HepG2 (cell line): ENCODE measurements at regions not wholly inside any gene's neighbourhood (a gene's known extent, or its start where the extent isn't known, plus 50 kb on each side); places are given as distances from the start of the nearest gene placed in this dataset.

Experiments used
- ATAC-seq: fragments of 200-7000 bp; cut with Tn5 transposase; 3 replicates; pipeline ENCODE4 v1.9.1; 2020; ENCODE audit warnings: mild to moderate bottlenecking, moderate library complexity
- BruUV-seq: library from RNA; stranded (reverse); fragments of 400-500 nt; replicated peaks from 2 replicates; lab custom pipeline; 2021; lab: Mats Ljungman, UMichigan
- CTCF ChIA-PET: fragments of 300-600 bp; formaldehyde crosslinking; extraction: SDS; loops from one replicate; lab custom pipeline; 2021; ENCODE audit warnings: low total read pairs, inconsistent platforms, low intra/inter-chr PET ratio; lab: Yijun Ruan, JAX
- POLR2A ChIA-PET: fragments of 350-600 bp; sonication (Branson Sonifier 250); formaldehyde crosslinking; loops from one replicate; lab custom pipeline; 2020; ENCODE audit warnings: antibody characterized with exemption, inconsistent platforms; lab: Yijun Ruan, JAX
- DNase-seq: peaks from one replicate; pipeline ENCODE4 v3.0.0-alpha.2; 2015; ENCODE audit warnings: low spot score
- FAIRE-seq: peaks from 3 replicates; lab custom pipeline; 2011; peaks lifted over from hg19 to GRCh38; lab: Jason Lieb, UNC
- H2AFZ ChIP-seq: one replicate; pipeline ENCODE4 v1.6.1; 2011; ENCODE audit warnings: low read length, inconsistent platforms
- H3K27ac ChIP-seq: fragments of 300-600 bp; 3 replicates; pipeline ENCODE4 v1.8.0; 2011; ENCODE audit warnings: mixed run types, mild to moderate bottlenecking, mixed read lengths, low read length, inconsistent platforms; ENCODE audit not compliant: insufficient read depth; ENCODE audit errors: extremely low read length
- H3K27me3 ChIP-seq, 2 experiments: fragments of 200-600 bp in 1 of 2; 2 replicates in 1 of 2; 3 replicates in 1 of 2; pipeline versions ENCODE4 v1.6.0 to v1.8.0; 2011; ENCODE audit warnings: low read length in 2 of 2, mild to moderate bottlenecking in 2 of 2, moderate library complexity in 2 of 2, inconsistent platforms in 1 of 2; ENCODE audit not compliant: insufficient read depth in 2 of 2, control insufficient read depth in 1 of 2
- H3K36me3 ChIP-seq, 2 experiments: fragments of 200-600 bp in 1 of 2; replicated peaks in 1 of 2; 2 replicates in 1 of 2; 3 replicates in 1 of 2; pipeline versions ENCODE4 v1.5.1 to v1.8.0; 2011; ENCODE audit warnings: low read length in 2 of 2, inconsistent platforms in 1 of 2; ENCODE audit not compliant: insufficient read depth in 2 of 2, control insufficient read depth in 1 of 2
- H3K4me1 ChIP-seq: 2 replicates; pipeline ENCODE4 v1.5.1; 2012; ENCODE audit warnings: low read length, inconsistent platforms; ENCODE audit not compliant: insufficient read depth
- H3K4me2 ChIP-seq: 2 replicates; pipeline ENCODE4 v1.6.0; 2011; ENCODE audit warnings: low read depth, low read length, inconsistent platforms
- H3K4me3 ChIP-seq, 3 experiments: fragments of 200-600 bp in 1 of 3; sonication (generic), shearing (Covaris generic) in 1 of 3; replicated peaks in 1 of 3; 2 replicates each; pipeline ENCODE4 v1.5.1; 2011 to 2016; ENCODE audit warnings: low read length in 3 of 3, inconsistent platforms in 2 of 3, low read depth in 2 of 3, mild to moderate bottlenecking in 2 of 3, control low read depth in 1 of 3, mixed read lengths in 1 of 3; ENCODE audit not compliant: insufficient read depth in 1 of 3
- H3K79me2 ChIP-seq: one replicate; pipeline ENCODE4 v1.6.1; 2011; ENCODE audit warnings: low read length, inconsistent platforms; ENCODE audit not compliant: insufficient read depth
- H3K9ac ChIP-seq: 2 replicates; pipeline ENCODE4 v1.6.0; 2011; ENCODE audit warnings: mild to moderate bottlenecking, low read depth, low read length, inconsistent platforms; ENCODE audit not compliant: insufficient read depth
- H3K9me3 ChIP-seq: 2 replicates; pipeline ENCODE4 v1.5.1; 2012; ENCODE audit warnings: mild to moderate bottlenecking, low read length
- H4K20me1 ChIP-seq: 2 replicates; pipeline ENCODE4 v1.6.0; 2011; ENCODE audit warnings: inconsistent platforms, mild to moderate bottlenecking, low read length, moderate library complexity; ENCODE audit not compliant: insufficient read depth
- HNF4G ChIP-seq, 2 experiments: sonication (generic) in 1 of 2; formaldehyde crosslinking in 1 of 2; IDR thresholded peaks; 2 replicates each; pipeline versions ENCODE4 v1.4.0 to v1.6.1; 2011 to 2020; ENCODE audit warnings: borderline replicate concordance in 2 of 2, low read depth in 2 of 2, mild to moderate bottlenecking in 2 of 2, low read length in 1 of 2, missing genetic modification reagents in 1 of 2, moderate library complexity in 1 of 2
- KDM1A ChIP-seq: IDR thresholded peaks from 2 replicates; pipeline ENCODE4 v1.6.1; 2016; ENCODE audit warnings: missing compliant biosample characterization
- RBFOX2 ChIP-seq: fragments of 200-400 bp; formaldehyde crosslinking; IDR thresholded peaks from 2 replicates; pipeline ENCODE4 v1.6.1; 2017; ENCODE audit warnings: low read depth, mild to moderate bottlenecking, low read length
- REXO4 ChIP-seq: sonication (generic); formaldehyde crosslinking; IDR thresholded peaks from 2 replicates; pipeline ENCODE4 v1.8.0; 2022; ENCODE audit warnings: missing genetic modification reagents, mild to moderate bottlenecking, borderline replicate concordance
- SATB2 ChIP-seq: sonication (generic); formaldehyde crosslinking; IDR thresholded peaks from 2 replicates; pipeline ENCODE4 v1.5.0; 2020; ENCODE audit warnings: missing genetic modification reagents
- SKI ChIP-seq: fragments of 450-650 bp; IDR thresholded peaks from one replicate; pipeline ENCODE4 v1.6.1; 2018; ENCODE audit warnings: mild to moderate bottlenecking; ENCODE audit not compliant: partially characterized antibody
- ZFP90 ChIP-seq: sonication (generic); formaldehyde crosslinking; IDR thresholded peaks from 2 replicates; pipeline ENCODE4 v1.8.0; 2022; ENCODE audit warnings: missing genetic modification reagents, mild to moderate bottlenecking, inconsistent platforms, borderline replicate concordance
- ZNF263 ChIP-seq: sonication (generic); formaldehyde crosslinking; IDR thresholded peaks from 2 replicates; pipeline ENCODE4 v1.4.0; 2020; ENCODE audit warnings: missing genetic modification reagents
- ZNF354B ChIP-seq: sonication (generic); formaldehyde crosslinking; IDR thresholded peaks from 2 replicates; pipeline ENCODE4 v1.8.0; 2022; ENCODE audit warnings: mild to moderate bottlenecking, missing genetic modification reagents
- ZNF614 ChIP-seq: IDR thresholded peaks from 2 replicates; pipeline ENCODE4 v1.6.1; 2018; ENCODE audit warnings: missing biosample characterization, missing genetic modification reagents, inconsistent platforms, borderline replicate concordance
- ZNF703 ChIP-seq: sonication (generic); formaldehyde crosslinking; IDR thresholded peaks from 2 replicates; pipeline ENCODE4 v1.5.1; 2020; ENCODE audit warnings: missing genetic modification reagents, mild to moderate bottlenecking, moderate library complexity, borderline replicate concordance
- in situ Hi-C: cut with HindIII; loops from 2 replicates; pipeline ENCODE4 v1.10.0; 2017; ENCODE audit warnings: low pct_unique_long_range_greater_than_20kb; ENCODE audit not compliant: extremely low pct_ligation_motif_present
- intact Hi-C: fragments of 100-400 bp; cut with micrococcal nuclease; formaldehyde crosslinking; loops from one replicate; pipeline ENCODE4 v1.10.0; 2022; ENCODE audit not compliant: unreplicated experiment
- TF ChIP-seq, protein P1 (sequence below): sonication (generic); formaldehyde crosslinking; IDR thresholded peaks from 2 replicates; pipeline ENCODE4 v1.9.0; 2021; ENCODE audit warnings: missing genetic modification reagents, borderline replicate concordance
- TF ChIP-seq, protein P2 (sequence below): sonication (generic); formaldehyde crosslinking; IDR thresholded peaks from 2 replicates; pipeline ENCODE4 v1.5.0; 2020; ENCODE audit warnings: mild to moderate bottlenecking, low read depth, missing genetic modification reagents, borderline replicate concordance
- TF ChIP-seq, protein P3 (sequence below): sonication (generic); formaldehyde crosslinking; conservative IDR thresholded peaks from 2 replicates; pipeline ENCODE4 v1.4.0; 2020; ENCODE audit warnings: missing genetic modification reagents

DNA sequence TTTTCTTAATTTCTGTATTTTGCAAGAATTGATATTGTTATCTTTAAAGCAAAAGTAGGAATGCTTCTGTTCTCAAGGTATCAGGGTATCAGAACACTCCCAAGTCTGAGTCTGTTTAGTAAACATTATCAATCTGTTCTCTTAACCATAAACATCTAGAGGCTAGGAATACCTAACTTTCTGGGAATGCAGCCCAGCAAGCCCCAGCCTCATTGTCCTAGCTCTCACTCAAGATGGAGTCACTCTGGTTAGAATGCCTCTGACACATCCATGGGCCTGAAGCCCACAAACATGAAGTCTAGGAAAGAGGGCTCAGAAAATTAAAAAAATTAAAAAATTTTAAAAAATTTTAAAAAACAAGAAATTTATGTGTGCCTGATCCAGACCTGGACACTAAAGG is 315.1 kb upstream of the DKK2 start:
- Histone ChIP-seq H3K9me3 (no peaks in the 10 kb centered on the region), H3K79me2 (no peaks in the 10 kb centered on the region), H3K4me1 (no peaks in the 10 kb centered on the region), H3K4me2 (no peak overlapping the region)
- no peak for DNase-seq
- no peak for TF ChIP-seq ZFP90 (CRISPR knock-in tag)
- TF ChIP-seq, all 625 proteins: peak for 0
- Histone ChIP-seq H3K9ac (no peak overlapping the region), H4K20me1 (no peaks in the 10 kb centered on the region), H3K36me3 (no peaks in the 10 kb centered on the region), H2AFZ (no peak overlapping the region), H3K27me3 (no peaks in the 10 kb centered on the region), H3K4me3 (no peak overlapping the region), H3K27ac (no peak overlapping the region)
- ChIA-PET CTCF (no interaction called here), POLR2A (no interaction called here)
- ATAC-seq (no peak), FAIRE-seq (no peak)
- BruUV-seq: no TSS peak
- intact Hi-C loops: no loop called here
- in situ Hi-C loops: no loop called here

DNA sequence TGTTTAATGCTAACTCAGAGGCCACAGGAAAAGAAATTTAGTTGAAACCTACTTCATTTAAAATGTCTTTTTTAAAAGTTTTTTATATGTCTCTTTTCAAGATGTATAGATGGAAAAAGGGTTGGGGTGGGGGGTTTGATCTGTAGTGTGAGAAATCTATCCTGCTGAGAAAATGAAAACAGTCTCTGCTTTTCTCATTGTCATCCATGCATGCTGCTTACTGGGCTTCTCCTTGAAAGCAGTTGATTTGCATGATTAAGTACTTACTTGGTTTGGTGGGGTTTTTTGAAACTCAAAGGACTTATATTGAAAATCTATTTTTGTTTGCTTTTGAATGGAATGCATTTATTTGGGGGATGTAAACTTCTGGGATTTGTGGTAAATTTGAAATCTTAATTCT is 313.6 kb upstream of the DKK2 start:
- no peak overlapping the region for H3K27ac ChIP-seq
- CTCF ChIA-PET: no interaction called here
- H4K20me1 ChIP-seq: no peaks in the 10 kb centered on the region
- H3K4me3 ChIP-seq: no peak overlapping the region
- no peaks in the 10 kb centered on the region for H3K4me1 ChIP-seq
- H2AFZ ChIP-seq: no peak overlapping the region
- intact Hi-C loops: no loop called here
- no peak overlapping the region for H3K4me2 ChIP-seq
- H3K9ac ChIP-seq: no peak overlapping the region
- POLR2A ChIA-PET: no interaction called here
- DNase-seq (no peak), ATAC-seq (no peak), FAIRE-seq (no peak)
- no peaks in the 10 kb centered on the region for H3K27me3 ChIP-seq
- no peaks in the 10 kb centered on the region for H3K79me2 ChIP-seq
- no peaks in the 10 kb centered on the region for H3K9me3 ChIP-seq
- BruUV-seq: no TSS peak
- H3K36me3 ChIP-seq: no peaks in the 10 kb centered on the region
- in situ Hi-C loops: no loop called here
- TF ChIP-seq ZNF263 (CRISPR knock-in tag) (no peak), ZNF354B (no peak), REXO4 (CRISPR knock-in tag) (no peak), SATB2 (no peak), RBFOX2 (no peak), KDM1A (CRISPR knock-in tag) (no peak), ZNF703 (CRISPR knock-in tag) (no peak), ZNF614 (CRISPR knock-in tag) (no peak), HNF4G (IDR thresholded peaks at IDR 0.05; ENCODE audit: borderline replicate concordance, low read depth, low read length) (no peak), HNF4G (CRISPR knock-in tag; IDR thresholded peaks at IDR 0.05; ENCODE audit: borderline replicate concordance, low read depth) (no peak), SKI (no peak)
- TF ChIP-seq, protein P1, sequence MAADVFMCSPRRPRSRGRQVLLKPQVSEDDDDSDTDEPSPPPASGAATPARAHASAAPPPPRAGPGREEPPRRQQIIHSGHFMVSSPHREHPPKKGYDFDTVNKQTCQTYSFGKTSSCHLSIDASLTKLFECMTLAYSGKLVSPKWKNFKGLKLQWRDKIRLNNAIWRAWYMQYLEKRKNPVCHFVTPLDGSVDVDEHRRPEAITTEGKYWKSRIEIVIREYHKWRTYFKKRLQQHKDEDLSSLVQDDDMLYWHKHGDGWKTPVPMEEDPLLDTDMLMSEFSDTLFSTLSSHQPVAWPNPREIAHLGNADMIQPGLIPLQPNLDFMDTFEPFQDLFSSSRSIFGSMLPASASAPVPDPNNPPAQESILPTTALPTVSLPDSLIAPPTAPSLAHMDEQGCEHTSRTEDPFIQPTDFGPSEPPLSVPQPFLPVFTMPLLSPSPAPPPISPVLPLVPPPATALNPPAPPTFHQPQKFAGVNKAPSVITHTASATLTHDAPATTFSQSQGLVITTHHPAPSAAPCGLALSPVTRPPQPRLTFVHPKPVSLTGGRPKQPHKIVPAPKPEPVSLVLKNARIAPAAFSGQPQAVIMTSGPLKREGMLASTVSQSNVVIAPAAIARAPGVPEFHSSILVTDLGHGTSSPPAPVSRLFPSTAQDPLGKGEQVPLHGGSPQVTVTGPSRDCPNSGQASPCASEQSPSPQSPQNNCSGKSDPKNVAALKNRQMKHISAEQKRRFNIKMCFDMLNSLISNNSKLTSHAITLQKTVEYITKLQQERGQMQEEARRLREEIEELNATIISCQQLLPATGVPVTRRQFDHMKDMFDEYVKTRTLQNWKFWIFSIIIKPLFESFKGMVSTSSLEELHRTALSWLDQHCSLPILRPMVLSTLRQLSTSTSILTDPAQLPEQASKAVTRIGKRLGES (CRISPR knock-in tag): no peak
- TF ChIP-seq, protein P2, sequence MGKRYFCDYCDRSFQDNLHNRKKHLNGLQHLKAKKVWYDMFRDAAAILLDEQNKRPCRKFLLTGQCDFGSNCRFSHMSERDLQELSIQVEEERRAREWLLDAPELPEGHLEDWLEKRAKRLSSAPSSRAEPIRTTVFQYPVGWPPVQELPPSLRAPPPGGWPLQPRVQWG: no peak
- TF ChIP-seq, protein P3, sequence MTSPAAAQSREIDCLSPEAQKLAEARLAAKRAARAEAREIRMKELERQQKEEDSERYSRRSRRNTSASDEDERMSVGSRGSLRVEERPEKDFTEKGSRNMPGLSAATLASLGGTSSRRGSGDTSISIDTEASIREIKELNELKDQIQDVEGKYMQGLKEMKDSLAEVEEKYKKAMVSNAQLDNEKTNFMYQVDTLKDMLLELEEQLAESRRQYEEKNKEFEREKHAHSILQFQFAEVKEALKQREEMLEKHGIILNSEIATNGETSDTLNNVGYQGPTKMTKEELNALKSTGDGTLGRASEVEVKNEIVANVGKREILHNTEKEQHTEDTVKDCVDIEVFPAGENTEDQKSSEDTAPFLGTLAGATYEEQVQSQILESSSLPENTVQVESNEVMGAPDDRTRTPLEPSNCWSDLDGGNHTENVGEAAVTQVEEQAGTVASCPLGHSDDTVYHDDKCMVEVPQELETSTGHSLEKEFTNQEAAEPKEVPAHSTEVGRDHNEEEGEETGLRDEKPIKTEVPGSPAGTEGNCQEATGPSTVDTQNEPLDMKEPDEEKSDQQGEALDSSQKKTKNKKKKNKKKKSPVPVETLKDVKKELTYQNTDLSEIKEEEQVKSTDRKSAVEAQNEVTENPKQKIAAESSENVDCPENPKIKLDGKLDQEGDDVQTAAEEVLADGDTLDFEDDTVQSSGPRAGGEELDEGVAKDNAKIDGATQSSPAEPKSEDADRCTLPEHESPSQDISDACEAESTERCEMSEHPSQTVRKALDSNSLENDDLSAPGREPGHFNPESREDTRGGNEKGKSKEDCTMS (CRISPR knock-in tag): no peak
